GM18519 (cell line): ENCODE measurements at regions not wholly inside any gene's neighbourhood (a gene's known extent, or its start where the extent isn't known, plus 50 kb on each side); places are given as distances from the start of the nearest gene placed in this dataset.
"Not testable (repeated sequence)": the region's sequence is repeated elsewhere in the genome, so short reads cannot be mapped to it uniquely, and the experiment has no call there.

Experiments
- ATAC-seq: cut with Tn5 transposase; IDR thresholded peaks from one replicate; pipeline ENCODE4 v1.9.1; 2021; ENCODE audit warnings: mild to moderate bottlenecking, moderate library complexity; ENCODE audit not compliant: unreplicated experiment, low FRiP score

GRCh38 chr2:106339609-106340008 is 128.6 kb downstream of the RGPD3 start:
- ATAC-seq, result no peak

- no peak for ATAC-seq
Measured at GRCh38 chr2:106339132-106339531, 129.1 kb downstream of the RGPD3 start.

- no peak for ATAC-seq
Measured at GRCh38 chr2:106338043-106338442, 130.2 kb downstream of the RGPD3 start.

GRCh38 chr2:106336737-106337136 is 131.5 kb downstream of the RGPD3 start:
- no peak for ATAC-seq

DNA sequence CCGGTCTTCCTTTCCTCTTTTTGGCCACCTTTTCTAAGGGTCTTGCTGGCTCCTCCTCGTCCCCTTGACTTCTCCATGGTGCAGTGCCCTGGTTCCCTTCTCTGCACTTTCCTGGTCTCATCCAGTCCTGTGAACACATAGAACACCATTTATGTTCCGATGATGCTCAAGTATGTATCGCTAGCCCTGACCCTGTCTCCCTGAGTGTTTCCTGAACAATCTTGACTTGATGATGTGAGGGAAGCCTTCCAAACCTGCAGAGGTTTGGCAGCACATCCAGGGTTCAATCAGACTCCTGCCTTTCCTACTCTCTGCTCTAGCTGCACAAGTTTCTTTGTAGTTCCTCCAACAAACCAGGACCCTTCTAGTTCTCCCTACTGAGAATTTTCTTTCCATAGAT is 132.1 kb downstream of the RGPD3 start:
- no peak for ATAC-seq

GRCh38 chr2:106334802-106335201 is 133.4 kb downstream of the RGPD3 start:
- no peak for ATAC-seq

GRCh38 chr2:106333253-106333873 is 134.8 kb downstream of the RGPD3 start:
- ATAC-seq, result not testable (repeated sequence)

DNA sequence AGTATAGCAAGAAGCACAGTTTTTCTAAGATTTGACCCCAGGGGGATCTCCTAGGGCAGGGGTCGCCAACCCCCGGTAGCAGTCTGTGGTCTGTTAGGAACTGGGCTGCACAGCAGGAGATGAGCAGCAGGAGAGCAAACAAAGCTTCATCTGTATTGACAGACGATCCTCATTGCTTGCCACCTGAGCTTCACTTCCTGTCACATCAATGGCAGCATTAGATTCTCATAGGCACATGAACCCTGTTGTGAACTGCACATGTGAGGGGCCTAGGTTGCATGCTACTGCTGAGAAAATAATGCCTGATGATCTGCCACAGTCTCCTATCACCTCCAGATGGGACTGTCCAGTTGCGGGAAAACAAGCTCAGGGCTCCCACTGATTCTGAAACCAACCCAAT is 136.2 kb downstream of the RGPD3 start:
- ATAC-seq, result no peak

- ATAC-seq, result not testable (repeated sequence)
Measured at GRCh38 chr2:106330384-106331261, 136.5 kb upstream of the UXS1 start.

- no peak for ATAC-seq
Measured at GRCh38 chr2:106323337-106324013, 129.4 kb upstream of the UXS1 start.

GRCh38 chr2:106322281-106322680 is 128.2 kb upstream of the UXS1 start:
- no peak for ATAC-seq

DNA sequence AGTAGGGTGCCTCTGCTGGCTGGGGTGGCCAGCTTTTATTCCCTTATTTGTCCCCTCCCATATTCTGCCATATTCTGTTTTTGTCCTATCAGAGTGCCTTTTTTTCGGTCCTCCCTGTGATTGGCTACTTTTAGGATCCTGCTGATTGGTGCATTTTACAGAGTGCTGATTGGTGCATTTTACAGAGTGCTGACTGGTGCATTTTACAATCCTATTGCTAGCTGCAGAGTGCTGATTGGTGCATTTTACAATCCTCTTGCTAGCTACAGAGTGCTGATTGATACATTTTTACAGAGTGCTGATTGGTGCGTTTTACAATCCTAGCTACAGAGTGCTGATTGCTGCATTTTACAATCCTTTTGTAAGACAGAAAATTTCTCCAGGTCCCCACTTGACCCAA is 126.3 kb upstream of the UXS1 start:
- not testable (repeated sequence) for ATAC-seq

GRCh38 chr2:106316915-106317314 is 122.8 kb upstream of the UXS1 start:
- no peak for ATAC-seq

- ATAC-seq, result no peak
Measured at GRCh38 chr2:106314444-106314843, 120.3 kb upstream of the UXS1 start.

DNA sequence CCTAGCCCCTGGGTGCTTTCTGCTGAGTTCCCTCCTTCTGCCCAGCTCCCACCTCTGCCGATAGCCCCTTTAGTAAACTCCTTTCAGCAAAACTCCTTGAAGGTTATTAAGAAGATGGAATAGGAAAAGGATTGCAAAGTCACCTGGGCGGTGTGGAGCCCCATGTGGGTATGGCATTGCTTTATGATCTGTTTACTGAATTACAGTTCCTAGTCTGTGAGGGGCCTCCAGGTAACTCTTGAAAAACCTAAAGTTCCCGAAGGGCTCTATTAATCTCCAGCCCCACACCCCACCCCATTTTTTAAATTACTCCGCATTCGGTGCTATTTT is 116.9 kb upstream of the UXS1 start:
- no peak for ATAC-seq

- peak; percentile 88 for ATAC-seq
Measured at GRCh38 chr2:106307860-106308259, 113.8 kb upstream of the UXS1 start.

- no peak for ATAC-seq
Measured at GRCh38 chr2:106306387-106306786, 112.3 kb upstream of the UXS1 start.

GRCh38 chr2:106304612-106305184 is 110.6 kb upstream of the UXS1 start:
- no peak for ATAC-seq

DNA sequence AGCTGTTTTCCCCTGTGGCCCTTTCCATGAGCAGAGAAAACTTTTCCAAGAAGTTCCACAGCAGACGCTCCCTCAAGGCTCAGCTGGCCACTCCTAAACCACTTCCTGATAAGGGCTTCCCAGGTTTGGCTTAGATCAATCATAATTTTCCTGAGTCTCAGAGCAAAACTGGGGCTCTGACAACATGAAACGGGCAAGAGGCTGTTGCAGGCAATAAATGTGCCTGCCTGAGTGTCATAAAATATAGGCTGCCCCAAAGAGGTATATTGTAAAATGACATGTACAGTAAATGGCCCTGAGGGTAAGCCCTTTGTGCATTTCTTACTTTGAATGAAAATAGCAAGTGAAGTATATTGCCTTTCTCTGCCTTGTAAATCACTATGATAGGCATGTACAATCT is 105.6 kb upstream of the UXS1 start:
- ATAC-seq, result no peak

DNA sequence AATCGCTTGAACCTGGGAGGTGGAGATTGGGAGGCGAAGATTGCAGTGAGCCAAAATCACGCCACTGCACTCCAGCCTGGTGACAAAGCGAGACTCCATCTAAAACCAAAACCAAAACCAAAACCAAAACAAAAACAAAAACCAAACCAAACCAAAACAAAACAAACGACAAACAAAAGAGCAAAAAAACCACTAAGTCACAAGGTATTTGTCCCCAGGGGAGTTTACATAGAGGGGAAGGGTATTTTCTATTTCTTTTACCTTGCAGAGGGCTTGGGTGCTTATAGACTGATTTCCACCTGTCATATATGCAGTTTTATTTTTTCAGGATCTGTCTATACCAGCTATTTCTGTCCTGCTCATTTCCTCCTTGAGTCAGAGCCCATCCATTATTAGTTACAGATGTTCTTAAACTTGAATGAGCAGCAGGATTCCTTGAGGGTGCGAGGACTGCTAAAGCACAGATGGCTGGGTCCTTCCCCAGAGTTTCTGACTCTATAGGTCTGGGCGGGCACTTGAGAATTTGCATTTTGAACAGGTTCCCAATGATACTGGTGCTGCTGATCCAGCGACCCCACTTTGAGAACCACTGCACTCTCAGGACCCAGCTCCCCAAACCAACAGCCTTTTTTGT is 102.2 kb upstream of the UXS1 start:
- ATAC-seq, result no peak

- no peak for ATAC-seq
Measured at GRCh38 chr2:106294182-106294581, 100.1 kb upstream of the UXS1 start.
